Body of pancreas (tissue), 4 donors: ENCODE measurements at regions not wholly inside any gene's neighbourhood (a gene's known extent, or its start where the extent isn't known, plus 50 kb on each side); places are given as distances from the start of the nearest gene placed in this dataset.

Experiments used
- ATAC-seq: fragments of 150-250 bp; one replicate; pipeline ENCODE4 v1.9.1; 2016
- DNase-seq, 4 donors: peaks; one replicate each; pipeline ENCODE4 v3.0.0-alpha.2; 2019
- H3K27ac ChIP-seq, 4 donors: fragments of 200-600 bp; sonication (generic); 1 replicate in 3 of 4; 2 replicates in 1 of 4; pipeline versions ENCODE4 v1.5.1 to v1.6.1; 2016 to 2019; ENCODE audit warnings: mild to moderate bottlenecking in 1 of 4, mixed read lengths in 1 of 4, moderate library complexity in 1 of 4
- H3K27me3 ChIP-seq, 2 donors: fragments of 200-600 bp; sonication (generic); one replicate each; pipeline ENCODE4 v1.6.0; 2016; ENCODE audit warnings: mild to moderate bottlenecking in 1 of 2
- H3K36me3 ChIP-seq, 2 donors: fragments of 200-600 bp; sonication (generic); replicated peaks in 1 of 2; 2 replicates each; pipeline ENCODE4 v1.5.1; 2016; ENCODE audit warnings: low read depth in 2 of 2; ENCODE audit not compliant: insufficient read depth in 1 of 2
- H3K4me1 ChIP-seq: fragments of 200-600 bp; sonication (generic); one replicate; pipeline ENCODE4 v1.6.0; 2016
- H3K4me3 ChIP-seq, 2 donors: fragments of 200-600 bp; sonication (generic); 1 replicate in 1 of 2; 2 replicates in 1 of 2; pipeline ENCODE4 v1.5.1; 2016 to 2019
- H3K9me3 ChIP-seq, 3 donors: fragments of 200-600 bp; sonication (generic); 1 replicate in 2 of 3; 2 replicates in 1 of 3; pipeline ENCODE4 v1.5.1; 2016
- POLR2A ChIP-seq, 3 donors: fragments of 450-650 bp; IDR thresholded peaks; one replicate each; pipeline ENCODE4 v1.6.1; 2016; ENCODE audit warnings: antibody characterized with exemption in 3 of 3, mild to moderate bottlenecking in 2 of 3
- WGBS, 2 donors: methylation state at CpG; one replicate each; pipeline ENCODE4 v1.1.5; 2017; 5-methylcytosine and 5-hydroxymethylcytosine counted together
- intact Hi-C: fragments of 100-400 bp; cut with DNase I; formaldehyde crosslinking; loops from one replicate; pipeline ENCODE4 v1.15.1; 2023
- TF ChIP-seq, protein P1 (sequence below), 7 experiments: fragments of 450-650 bp in 4 of 7; fragments of 200-600 bp in 3 of 7; sonication (generic) in 3 of 7; IDR thresholded peaks; one replicate each; pipeline ENCODE4 v1.5.1; 2016 to 2019; ENCODE audit warnings: antibody characterized with exemption in 7 of 7

DNA sequence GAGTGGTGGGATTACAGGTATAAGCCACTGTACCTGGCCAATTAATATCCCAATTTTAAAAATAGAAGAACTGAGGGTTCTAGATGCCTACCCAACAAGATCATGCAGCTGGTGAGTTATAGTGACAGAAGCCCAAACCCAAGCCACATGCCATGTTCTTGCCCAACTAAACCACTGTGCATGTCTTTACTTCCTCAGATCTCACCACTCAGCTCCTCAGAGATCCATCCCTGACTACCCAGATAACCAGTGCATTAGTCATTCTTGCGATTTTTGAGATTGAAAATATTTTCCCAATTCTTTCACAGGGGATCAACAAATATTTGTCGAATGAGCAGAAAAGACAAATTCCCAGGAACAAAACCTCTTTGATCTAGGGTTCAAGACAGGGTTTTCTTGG, 303.1 kb downstream of the CBLN1 start:
- no peak overlapping the region for H3K4me3 ChIP-seq
- no peak for ATAC-seq
- H3K27ac ChIP-seq = no peak overlapping the region
- intact Hi-C loops = no loop called here
- 70 to 73% methylated on average over 2 of the region's 2 CpGs for WGBS, 2 donors
- TF ChIP-seq, protein P1, sequence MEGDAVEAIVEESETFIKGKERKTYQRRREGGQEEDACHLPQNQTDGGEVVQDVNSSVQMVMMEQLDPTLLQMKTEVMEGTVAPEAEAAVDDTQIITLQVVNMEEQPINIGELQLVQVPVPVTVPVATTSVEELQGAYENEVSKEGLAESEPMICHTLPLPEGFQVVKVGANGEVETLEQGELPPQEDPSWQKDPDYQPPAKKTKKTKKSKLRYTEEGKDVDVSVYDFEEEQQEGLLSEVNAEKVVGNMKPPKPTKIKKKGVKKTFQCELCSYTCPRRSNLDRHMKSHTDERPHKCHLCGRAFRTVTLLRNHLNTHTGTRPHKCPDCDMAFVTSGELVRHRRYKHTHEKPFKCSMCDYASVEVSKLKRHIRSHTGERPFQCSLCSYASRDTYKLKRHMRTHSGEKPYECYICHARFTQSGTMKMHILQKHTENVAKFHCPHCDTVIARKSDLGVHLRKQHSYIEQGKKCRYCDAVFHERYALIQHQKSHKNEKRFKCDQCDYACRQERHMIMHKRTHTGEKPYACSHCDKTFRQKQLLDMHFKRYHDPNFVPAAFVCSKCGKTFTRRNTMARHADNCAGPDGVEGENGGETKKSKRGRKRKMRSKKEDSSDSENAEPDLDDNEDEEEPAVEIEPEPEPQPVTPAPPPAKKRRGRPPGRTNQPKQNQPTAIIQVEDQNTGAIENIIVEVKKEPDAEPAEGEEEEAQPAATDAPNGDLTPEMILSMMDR (IDR thresholded peaks at IDR 0.05) = no peak
- no peak for TF ChIP-seq POLR2A (IDR thresholded peaks at IDR 0.05)
- DNase-seq = no peak
- no peaks in the 10 kb centered on the region for H3K36me3 ChIP-seq
- no peaks in the 10 kb centered on the region for H3K27me3 ChIP-seq
- no peaks in the 10 kb centered on the region for H3K9me3 ChIP-seq
- H3K4me1 ChIP-seq = no peaks in the 10 kb centered on the region

DNA sequence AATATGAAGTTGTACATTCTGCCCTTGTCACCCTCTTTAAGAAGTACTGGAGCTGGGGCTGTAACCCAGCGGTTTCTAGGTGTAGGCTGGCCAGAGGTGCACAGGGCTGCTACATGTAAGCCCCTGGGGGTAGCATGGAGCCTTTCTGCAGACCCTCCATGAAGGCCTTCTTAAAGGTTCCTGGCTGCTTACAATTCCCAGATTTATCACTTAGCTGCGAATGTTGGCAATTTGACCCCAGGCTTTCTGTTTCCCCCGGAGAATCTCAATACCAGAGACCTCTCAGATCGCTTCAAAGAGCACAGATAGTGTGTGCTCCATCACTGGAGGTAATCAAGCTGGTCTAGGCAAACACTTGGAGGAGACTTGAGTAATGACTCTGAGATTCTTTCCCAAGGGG, 309.4 kb downstream of the CBLN1 start:
- intact Hi-C loops = no loop called here

DNA sequence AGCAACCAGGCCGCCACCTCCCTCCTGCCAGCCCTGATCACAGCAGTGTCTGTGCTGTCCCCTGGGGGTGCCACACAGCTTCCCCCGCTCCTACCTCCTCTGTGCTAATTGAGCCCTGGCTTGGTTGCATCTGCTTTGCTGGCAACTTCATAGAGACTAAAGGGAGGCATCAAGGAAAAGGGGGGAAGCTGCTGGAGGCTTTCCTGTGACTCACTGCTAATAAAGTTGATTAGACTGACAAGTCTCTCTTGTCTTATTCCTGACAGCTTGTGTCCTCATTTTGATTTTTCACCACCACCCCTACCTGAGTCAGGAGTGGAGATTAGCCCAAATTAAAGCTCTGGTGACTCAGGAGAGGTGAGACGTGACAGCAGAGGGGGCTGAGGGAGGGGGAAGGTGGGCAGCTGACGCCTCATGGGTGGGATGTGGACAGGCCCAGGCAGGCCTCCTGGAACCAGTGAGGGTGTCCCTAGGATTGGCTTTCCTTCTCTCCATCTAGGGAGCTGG, 310.0 kb downstream of the CBLN1 start:
- TF ChIP-seq, protein P1 (IDR thresholded peaks at IDR 0.05) = no peak
- no peak for TF ChIP-seq POLR2A (IDR thresholded peaks at IDR 0.05)
- Histone ChIP-seq H3K27ac (no peak overlapping the region), H3K9me3 (no peaks in the 10 kb centered on the region), H3K27me3 (no peaks in the 10 kb centered on the region), H3K4me1 (no peaks in the 10 kb centered on the region), H3K4me3 (no peak overlapping the region), H3K36me3 (no peaks in the 10 kb centered on the region)
- 63 to 70% methylated on average over 4 of the region's 4 CpGs for whole genome bisulfite sequencing, 2 donors
- ATAC-seq (no peak), DNase-seq (no peak)
- intact Hi-C loops = no loop called here

More for the DNA sequence above, 309.4 kb downstream of the CBLN1 start:
- ATAC-seq (no peak), DNase-seq (no peak)
- Histone ChIP-seq H3K4me1 (no peaks in the 10 kb centered on the region), H3K4me3 (no peak overlapping the region), H3K27me3 (no peaks in the 10 kb centered on the region), H3K36me3 (no peaks in the 10 kb centered on the region), H3K9me3 (no peaks in the 10 kb centered on the region), H3K27ac (no peak overlapping the region)
- TF ChIP-seq POLR2A (IDR thresholded peaks at IDR 0.05) = no peak
- TF ChIP-seq, protein P1 (IDR thresholded peaks at IDR 0.05) = no peak
- WGBS, 2 donors = 71 to 85% methylated on average over 4 of the region's 4 CpGs

DNA sequence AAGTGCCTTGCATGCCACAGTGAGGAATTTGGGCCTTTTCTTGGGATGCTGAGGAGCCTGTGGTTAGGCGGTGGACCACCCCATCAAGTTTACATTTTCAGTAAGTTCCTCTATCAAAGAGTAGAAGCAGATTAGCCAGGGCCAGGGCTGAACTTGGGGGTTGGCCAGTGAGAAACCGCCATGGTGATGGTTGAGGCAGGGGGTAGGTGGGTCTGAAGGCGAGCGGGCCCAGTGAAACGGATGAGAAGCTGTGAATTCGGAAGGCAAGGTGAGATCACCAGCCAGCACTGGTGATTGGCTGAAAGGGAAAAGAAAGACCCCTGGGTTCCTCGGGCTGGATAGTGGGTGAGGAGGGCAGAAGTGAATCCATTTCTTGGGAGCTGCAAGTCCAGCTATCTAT, 311.4 kb downstream of the CBLN1 start:
- TF ChIP-seq, protein P1 (IDR thresholded peaks at IDR 0.05) = no peak
- TF ChIP-seq POLR2A (IDR thresholded peaks at IDR 0.05) = no peak
- DNase-seq = no peak
- Histone ChIP-seq H3K27me3 (no peaks in the 10 kb centered on the region), H3K9me3 (no peaks in the 10 kb centered on the region), H3K4me3 (no peak overlapping the region), H3K36me3 (no peaks in the 10 kb centered on the region), H3K4me1 (no peaks in the 10 kb centered on the region), H3K27ac (no peak overlapping the region)
- WGBS, 2 donors = 76 to 82% methylated on average over 7 of the region's 7 CpGs
- intact Hi-C loops = no loop called here
- no peak for ATAC-seq

DNA sequence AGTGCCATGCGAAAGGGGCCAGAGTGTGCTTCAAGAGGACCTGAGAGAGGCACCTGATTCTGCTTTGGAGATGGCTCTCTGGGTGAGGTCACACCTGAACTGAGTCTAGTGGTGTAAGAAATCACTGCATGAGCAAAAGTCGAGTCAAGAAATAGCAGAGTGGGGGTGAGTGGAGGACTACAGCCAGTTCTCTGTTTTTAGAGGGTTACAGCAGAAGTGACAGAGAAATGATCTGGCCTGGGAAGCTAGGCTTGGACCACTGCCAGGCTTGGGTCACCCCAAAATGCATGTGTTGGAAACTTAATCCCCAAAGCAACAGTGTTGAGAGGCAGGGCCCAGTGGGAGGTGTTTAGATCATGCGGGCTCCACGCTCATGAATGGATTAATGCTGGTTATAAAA, 312.0 kb downstream of the CBLN1 start:
- Histone ChIP-seq H3K36me3 (no peaks in the 10 kb centered on the region), H3K27me3 (no peaks in the 10 kb centered on the region), H3K27ac (no peak overlapping the region), H3K4me3 (no peak overlapping the region), H3K4me1 (no peaks in the 10 kb centered on the region), H3K9me3 (no peaks in the 10 kb centered on the region)
- intact Hi-C loops = no loop called here
- WGBS, 2 donors = 76 to 92% methylated on average over 4 of the region's 4 CpGs
- TF ChIP-seq POLR2A (IDR thresholded peaks at IDR 0.05) = no peak
- TF ChIP-seq, protein P1 (IDR thresholded peaks at IDR 0.05) = no peak
- DNase-seq (no peak), ATAC-seq (no peak)
